ENCODE measurements at regions not wholly inside any gene's neighbourhood (a gene's known extent, or its start where the extent isn't known, plus 50 kb on each side); places are given as distances from the start of the nearest gene placed in this dataset.

- DNase-seq (ENCODE audit: insufficient read length) (no peak), FAIRE-seq (no peak)
- no peak for TF ChIP-seq TAF1 (IDR thresholded peaks at IDR 0.05; ENCODE audit: borderline replicate concordance, low read depth, low read length)
- TF ChIP-seq POLR2A (IDR thresholded peaks at IDR 0.05; ENCODE audit: low read depth, low read length) = no peak
- TF ChIP-seq POLR2AphosphoS5 (IDR thresholded peaks at IDR 0.05; ENCODE audit: low read depth, low read length) = no peak
These were observed 247.8 kb downstream of the TXNL1 start for GRCh38 chr18:56390626-56391025.

GRCh38 chr18:56389190-56389589 lies 249.2 kb downstream of the TXNL1 start:
- no peak for FAIRE-seq
- TF ChIP-seq TAF1 (IDR thresholded peaks at IDR 0.05; ENCODE audit: borderline replicate concordance, low read depth, low read length) (no peak), POLR2AphosphoS5 (IDR thresholded peaks at IDR 0.05; ENCODE audit: low read depth, low read length) (no peak), POLR2A (IDR thresholded peaks at IDR 0.05; ENCODE audit: low read depth, low read length) (no peak)
- DNase-seq (ENCODE audit: insufficient read length) = no peak

GRCh38 chr18:56388571-56388970 lies 249.8 kb downstream of the TXNL1 start:
- DNase-seq (ENCODE audit: insufficient read length) (no peak), FAIRE-seq (no peak)
- TF ChIP-seq TAF1 (IDR thresholded peaks at IDR 0.05; ENCODE audit: borderline replicate concordance, low read depth, low read length) (no peak), POLR2A (IDR thresholded peaks at IDR 0.05; ENCODE audit: low read depth, low read length) (no peak), POLR2AphosphoS5 (IDR thresholded peaks at IDR 0.05; ENCODE audit: low read depth, low read length) (no peak)

DNA sequence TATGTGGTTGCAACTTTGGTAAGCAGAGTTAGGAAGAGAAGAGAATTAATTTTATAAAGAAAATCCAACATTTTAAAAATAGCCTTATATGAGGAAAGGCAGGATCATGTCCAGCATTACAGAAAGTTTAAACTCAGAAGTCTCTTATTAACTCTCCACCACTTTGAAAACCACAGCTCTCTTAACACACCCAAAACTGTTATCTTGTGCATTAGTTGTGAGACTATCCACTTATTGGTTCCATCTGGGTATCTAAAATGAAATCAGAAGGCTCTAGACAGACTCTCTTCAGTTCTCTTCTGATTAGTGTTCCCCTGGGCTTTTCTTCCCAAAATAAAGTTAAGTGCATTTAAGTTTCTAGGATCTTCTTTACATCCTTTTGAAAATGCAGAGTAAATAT lies 251.5 kb downstream of the TXNL1 start:
- TF ChIP-seq POLR2AphosphoS5 (IDR thresholded peaks at IDR 0.05; ENCODE audit: low read depth, low read length) = no peak
- no peak for TF ChIP-seq TAF1 (IDR thresholded peaks at IDR 0.05; ENCODE audit: borderline replicate concordance, low read depth, low read length)
- TF ChIP-seq POLR2A (IDR thresholded peaks at IDR 0.05; ENCODE audit: low read depth, low read length) = no peak
- no peak for FAIRE-seq
- DNase-seq (ENCODE audit: insufficient read length) = no peak

DNA sequence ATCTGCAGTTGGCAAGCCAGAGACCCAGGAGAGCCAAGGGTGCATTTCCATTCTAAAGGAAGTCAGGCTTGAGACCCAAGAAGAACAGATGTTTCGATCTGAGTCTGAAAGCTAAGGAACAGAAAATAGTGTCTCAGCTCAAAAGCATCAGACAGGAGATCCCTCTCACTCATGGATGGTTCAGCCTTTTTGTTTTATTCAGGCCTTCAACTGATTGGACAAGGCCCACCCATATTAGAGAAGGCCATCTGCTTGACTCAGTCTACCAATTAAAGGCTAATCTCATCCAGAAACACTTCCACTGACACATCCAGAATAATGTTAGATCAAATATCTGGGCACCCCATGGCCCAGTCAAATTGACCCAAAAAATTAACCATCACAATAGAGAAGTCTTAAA lies 255.0 kb downstream of the TXNL1 start:
- DNase-seq (ENCODE audit: insufficient read length) = no peak
- no peak for FAIRE-seq
- TF ChIP-seq POLR2A (IDR thresholded peaks at IDR 0.05; ENCODE audit: low read depth, low read length) (no peak), TAF1 (IDR thresholded peaks at IDR 0.05; ENCODE audit: borderline replicate concordance, low read depth, low read length) (no peak), POLR2AphosphoS5 (IDR thresholded peaks at IDR 0.05; ENCODE audit: low read depth, low read length) (no peak)

DNA sequence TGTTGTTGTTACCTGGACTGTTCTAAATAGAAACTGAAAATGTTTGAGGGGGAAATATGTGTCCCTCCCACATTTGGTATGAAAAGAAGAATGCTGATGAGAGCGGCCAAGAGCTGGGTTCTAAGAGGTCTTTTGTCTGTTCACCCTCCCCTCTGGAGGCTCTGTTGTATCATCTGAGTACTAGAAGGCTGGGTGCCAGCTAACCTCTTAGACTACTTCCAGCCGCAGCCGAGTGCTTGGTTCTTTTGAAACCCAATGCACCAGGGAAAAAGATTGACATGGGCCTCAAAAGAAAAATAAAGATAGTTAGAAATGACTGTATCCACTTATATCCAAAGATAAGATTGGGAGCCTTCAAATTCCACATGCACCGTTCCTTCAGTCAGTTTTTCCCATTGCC lies 255.9 kb downstream of the TXNL1 start:
- TF ChIP-seq TAF1 (IDR thresholded peaks at IDR 0.05; ENCODE audit: borderline replicate concordance, low read depth, low read length) (no peak), POLR2A (IDR thresholded peaks at IDR 0.05; ENCODE audit: low read depth, low read length) (no peak), POLR2AphosphoS5 (IDR thresholded peaks at IDR 0.05; ENCODE audit: low read depth, low read length) (no peak)
- FAIRE-seq (no peak), DNase-seq (ENCODE audit: insufficient read length) (no peak)

DNA sequence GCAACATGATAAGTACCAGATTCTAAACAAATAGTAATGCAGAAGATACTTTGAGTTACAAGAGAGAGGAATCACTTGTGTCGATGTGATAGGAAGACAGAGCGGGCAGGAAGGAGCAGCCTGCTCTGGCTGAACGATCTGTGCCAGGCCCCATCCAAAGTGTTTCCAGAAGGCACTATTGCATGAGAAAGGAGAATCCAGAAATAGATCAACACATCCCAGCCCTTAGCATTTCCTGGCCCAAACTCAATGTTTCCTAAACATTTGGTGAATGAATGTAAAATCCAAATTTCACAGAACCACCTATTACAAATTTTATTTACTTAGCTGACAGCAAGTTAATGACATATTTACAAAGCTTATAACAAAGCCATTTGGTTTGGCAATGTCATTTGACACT lies 257.2 kb downstream of the TXNL1 start:
- TF ChIP-seq POLR2AphosphoS5 (IDR thresholded peaks at IDR 0.05; ENCODE audit: low read depth, low read length) (no peak), TAF1 (IDR thresholded peaks at IDR 0.05; ENCODE audit: borderline replicate concordance, low read depth, low read length) (no peak), POLR2A (IDR thresholded peaks at IDR 0.05; ENCODE audit: low read depth, low read length) (no peak)
- no peak for DNase-seq (ENCODE audit: insufficient read length)
- no peak for FAIRE-seq

- no peak for TF ChIP-seq POLR2A (IDR thresholded peaks at IDR 0.05; ENCODE audit: low read depth, low read length)
- TF ChIP-seq TAF1 (IDR thresholded peaks at IDR 0.05; ENCODE audit: borderline replicate concordance, low read depth, low read length) = no peak
- TF ChIP-seq POLR2AphosphoS5 (IDR thresholded peaks at IDR 0.05; ENCODE audit: low read depth, low read length) = no peak
- FAIRE-seq = no peak
- no peak for DNase-seq (ENCODE audit: insufficient read length)
These were observed 257.7 kb downstream of the TXNL1 start for GRCh38 chr18:56380685-56381084.

GRCh38 chr18:56379256-56379655 lies 259.1 kb downstream of the TXNL1 start:
- TF ChIP-seq POLR2A (IDR thresholded peaks at IDR 0.05; ENCODE audit: low read depth, low read length) = no peak
- no peak for TF ChIP-seq TAF1 (IDR thresholded peaks at IDR 0.05; ENCODE audit: borderline replicate concordance, low read depth, low read length)
- no peak for TF ChIP-seq POLR2AphosphoS5 (IDR thresholded peaks at IDR 0.05; ENCODE audit: low read depth, low read length)
- no peak for DNase-seq (ENCODE audit: insufficient read length)
- no peak for FAIRE-seq

- DNase-seq (ENCODE audit: insufficient read length) = no peak
- TF ChIP-seq TAF1 (IDR thresholded peaks at IDR 0.05; ENCODE audit: borderline replicate concordance, low read depth, low read length) (no peak), POLR2AphosphoS5 (IDR thresholded peaks at IDR 0.05; ENCODE audit: low read depth, low read length) (no peak), POLR2A (IDR thresholded peaks at IDR 0.05; ENCODE audit: low read depth, low read length) (no peak)
- FAIRE-seq = no peak
These were observed 261.2 kb downstream of the TXNL1 start for GRCh38 chr18:56377231-56377630.

DNA sequence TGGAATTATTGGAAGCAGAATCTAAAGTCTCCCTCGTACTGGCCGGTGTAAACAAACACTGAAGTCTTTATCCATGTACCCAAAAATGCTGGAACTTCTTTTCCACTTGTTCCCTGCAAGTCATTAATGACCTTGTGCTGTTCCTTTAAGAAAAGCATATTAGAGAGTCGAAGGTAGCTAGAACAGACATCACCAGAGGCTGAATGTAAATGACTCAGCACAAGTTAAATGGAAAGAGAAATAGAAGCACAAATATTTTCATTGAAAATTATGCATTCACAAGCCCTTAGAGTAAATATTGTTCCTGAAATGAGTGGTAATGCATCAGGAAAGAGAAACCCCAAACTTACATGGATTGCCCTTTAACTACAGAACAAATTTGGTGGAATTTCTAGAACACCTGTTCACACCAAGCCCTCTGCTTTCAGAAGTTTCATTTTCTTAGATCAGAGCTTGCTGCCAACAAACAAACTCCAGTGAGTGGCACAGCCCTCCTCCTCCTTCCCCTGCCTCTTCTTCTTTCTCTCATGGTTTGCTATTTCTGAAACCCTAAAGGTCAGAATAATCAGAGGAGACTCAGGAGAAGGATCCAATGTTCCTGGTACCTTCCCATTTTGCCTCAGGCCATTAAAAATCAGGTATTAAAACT lies 264.3 kb downstream of the TXNL1 start:
- DNase-seq (ENCODE audit: insufficient read length) = no peak
- TF ChIP-seq TAF1 (IDR thresholded peaks at IDR 0.05; ENCODE audit: borderline replicate concordance, low read depth, low read length) (no peak), POLR2AphosphoS5 (IDR thresholded peaks at IDR 0.05; ENCODE audit: low read depth, low read length) (no peak), POLR2A (IDR thresholded peaks at IDR 0.05; ENCODE audit: low read depth, low read length) (no peak)
- no peak for FAIRE-seq

DNA sequence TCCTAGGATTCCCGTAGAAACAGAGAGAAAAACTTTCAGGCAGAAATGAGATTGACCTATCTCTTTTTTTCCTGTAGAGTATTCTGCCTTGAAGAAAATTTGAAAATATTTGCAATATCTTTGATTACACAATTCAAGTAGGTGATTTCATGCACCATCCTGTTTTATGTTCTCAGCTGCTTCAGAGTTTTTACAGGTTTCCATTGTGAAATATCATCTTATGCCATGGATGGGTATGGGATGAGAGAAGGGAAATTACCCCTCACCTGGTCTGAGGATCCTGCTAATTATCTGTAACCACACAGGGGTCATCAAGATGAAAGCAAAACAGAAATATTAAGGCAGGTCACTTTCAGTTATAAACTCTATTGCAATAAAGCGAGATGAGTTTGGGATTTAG lies 264.8 kb downstream of the TXNL1 start:
- FAIRE-seq = no peak
- DNase-seq (ENCODE audit: insufficient read length) = no peak

More for the DNA sequence above, 264.8 kb downstream of the TXNL1 start:
- TF ChIP-seq POLR2AphosphoS5 (IDR thresholded peaks at IDR 0.05; ENCODE audit: low read depth, low read length) (no peak), POLR2A (IDR thresholded peaks at IDR 0.05; ENCODE audit: low read depth, low read length) (no peak), TAF1 (IDR thresholded peaks at IDR 0.05; ENCODE audit: borderline replicate concordance, low read depth, low read length) (no peak)

Data from GM12892 (cell line).